ENCODE measurements at regions not wholly inside any gene's neighbourhood (a gene's known extent, or its start where the extent isn't known, plus 50 kb on each side); places are given as distances from the start of the nearest gene placed in this dataset.

- no peak for TF ChIP-seq CTCF (IDR thresholded peaks at IDR 0.05 in 2 of 3, conservative IDR thresholded peaks at IDR 0.05 in 1 of 3; ENCODE audit: borderline replicate concordance in 1 of 3, insufficient read depth in 1 of 3, low read depth in 2 of 3, low read length in 2 of 3)
- TF ChIP-seq POLR2A (IDR thresholded peaks at IDR 0.05; ENCODE audit: borderline replicate concordance, extremely low read depth, insufficient read depth, insufficient read length): no peak
- TF ChIP-seq, protein P1, sequence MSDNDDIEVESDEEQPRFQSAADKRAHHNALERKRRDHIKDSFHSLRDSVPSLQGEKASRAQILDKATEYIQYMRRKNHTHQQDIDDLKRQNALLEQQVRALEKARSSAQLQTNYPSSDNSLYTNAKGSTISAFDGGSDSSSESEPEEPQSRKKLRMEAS (IDR thresholded peaks at IDR 0.05): no peak
- TF ChIP-seq, protein P2, sequence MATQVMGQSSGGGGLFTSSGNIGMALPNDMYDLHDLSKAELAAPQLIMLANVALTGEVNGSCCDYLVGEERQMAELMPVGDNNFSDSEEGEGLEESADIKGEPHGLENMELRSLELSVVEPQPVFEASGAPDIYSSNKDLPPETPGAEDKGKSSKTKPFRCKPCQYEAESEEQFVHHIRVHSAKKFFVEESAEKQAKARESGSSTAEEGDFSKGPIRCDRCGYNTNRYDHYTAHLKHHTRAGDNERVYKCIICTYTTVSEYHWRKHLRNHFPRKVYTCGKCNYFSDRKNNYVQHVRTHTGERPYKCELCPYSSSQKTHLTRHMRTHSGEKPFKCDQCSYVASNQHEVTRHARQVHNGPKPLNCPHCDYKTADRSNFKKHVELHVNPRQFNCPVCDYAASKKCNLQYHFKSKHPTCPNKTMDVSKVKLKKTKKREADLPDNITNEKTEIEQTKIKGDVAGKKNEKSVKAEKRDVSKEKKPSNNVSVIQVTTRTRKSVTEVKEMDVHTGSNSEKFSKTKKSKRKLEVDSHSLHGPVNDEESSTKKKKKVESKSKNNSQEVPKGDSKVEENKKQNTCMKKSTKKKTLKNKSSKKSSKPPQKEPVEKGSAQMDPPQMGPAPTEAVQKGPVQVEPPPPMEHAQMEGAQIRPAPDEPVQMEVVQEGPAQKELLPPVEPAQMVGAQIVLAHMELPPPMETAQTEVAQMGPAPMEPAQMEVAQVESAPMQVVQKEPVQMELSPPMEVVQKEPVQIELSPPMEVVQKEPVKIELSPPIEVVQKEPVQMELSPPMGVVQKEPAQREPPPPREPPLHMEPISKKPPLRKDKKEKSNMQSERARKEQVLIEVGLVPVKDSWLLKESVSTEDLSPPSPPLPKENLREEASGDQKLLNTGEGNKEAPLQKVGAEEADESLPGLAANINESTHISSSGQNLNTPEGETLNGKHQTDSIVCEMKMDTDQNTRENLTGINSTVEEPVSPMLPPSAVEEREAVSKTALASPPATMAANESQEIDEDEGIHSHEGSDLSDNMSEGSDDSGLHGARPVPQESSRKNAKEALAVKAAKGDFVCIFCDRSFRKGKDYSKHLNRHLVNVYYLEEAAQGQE (IDR thresholded peaks at IDR 0.05; ENCODE audit: low read depth): no peak
- TF ChIP-seq FOSL1 (IDR thresholded peaks at IDR 0.05; ENCODE audit: low read depth): no peak
- TF ChIP-seq CEBPB (IDR thresholded peaks at IDR 0.05; ENCODE audit: low read depth): no peak
- TF ChIP-seq CBX3 (IDR thresholded peaks at IDR 0.05; ENCODE audit: low read depth): no peak
- no peak for TF ChIP-seq SP1 (IDR thresholded peaks at IDR 0.05; ENCODE audit: low read depth)
- no peak for TF ChIP-seq EZH2phosphoT487 (IDR thresholded peaks at IDR 0.05; ENCODE audit: borderline replicate concordance)
- TF ChIP-seq EZH2 (IDR thresholded peaks at IDR 0.05): no peak
- no peak for TF ChIP-seq POLR2AphosphoS5 (IDR thresholded peaks at IDR 0.05; ENCODE audit: low read depth, low read length)
- TF ChIP-seq ZNF274 (IDR thresholded peaks at IDR 0.05; ENCODE audit: low read depth, low read length): no peak
- no peak for TF ChIP-seq ZFX (IDR thresholded peaks at IDR 0.05)
Observed at GRCh38 chr11:134533511-134533910, 121.5 kb upstream of the B3GAT1 start.

Measured in HCT116 (cell line).